ENCODE measurements at regions not wholly inside any gene's neighbourhood (a gene's known extent, or its start where the extent isn't known, plus 50 kb on each side); places are given as distances from the start of the nearest gene placed in this dataset.

- Histone ChIP-seq H3K36me3 (no peaks in the 10 kb centered on the region), H3K79me2 (ENCODE audit: low read depth) (no peaks in the 10 kb centered on the region), H3K27me3 (no peaks in the 10 kb centered on the region), H2AFZ (replicated peaks) (no peak overlapping the region), H3K9ac (no peak overlapping the region), H4K20me1 (ENCODE audit: low read depth) (no peaks in the 10 kb centered on the region), H3K4me1 (no peaks in the 10 kb centered on the region), H3K27ac (no peak overlapping the region), H3K4me3 (no peak overlapping the region), H3K9me3 (ENCODE audit: low read depth) (no peaks in the 10 kb centered on the region), H3F3A (ENCODE audit: low read depth) (no peaks in the 10 kb centered on the region), H3K4me2 (no peak overlapping the region)
- Mint-ChIP-seq H3K4me3 (no peak overlapping the region), H3K27ac (no peak overlapping the region), H3K36me3 (no peaks in the 10 kb centered on the region), H3K9me3 (no peaks in the 10 kb centered on the region), H3K4me1 (no peaks in the 10 kb centered on the region), H3K27me3 (ENCODE audit: insufficient read depth, low read depth) (peaks cover 3% of the 10 kb centered on the region)
- DNase-seq (ENCODE audit: low spot score): no peak
- TF ChIP-seq EZH2 (IDR thresholded peaks at IDR 0.05) (no peak), EZH2phosphoT487 (IDR thresholded peaks at IDR 0.05) (no peak)
- TF ChIP-seq, protein P1, sequence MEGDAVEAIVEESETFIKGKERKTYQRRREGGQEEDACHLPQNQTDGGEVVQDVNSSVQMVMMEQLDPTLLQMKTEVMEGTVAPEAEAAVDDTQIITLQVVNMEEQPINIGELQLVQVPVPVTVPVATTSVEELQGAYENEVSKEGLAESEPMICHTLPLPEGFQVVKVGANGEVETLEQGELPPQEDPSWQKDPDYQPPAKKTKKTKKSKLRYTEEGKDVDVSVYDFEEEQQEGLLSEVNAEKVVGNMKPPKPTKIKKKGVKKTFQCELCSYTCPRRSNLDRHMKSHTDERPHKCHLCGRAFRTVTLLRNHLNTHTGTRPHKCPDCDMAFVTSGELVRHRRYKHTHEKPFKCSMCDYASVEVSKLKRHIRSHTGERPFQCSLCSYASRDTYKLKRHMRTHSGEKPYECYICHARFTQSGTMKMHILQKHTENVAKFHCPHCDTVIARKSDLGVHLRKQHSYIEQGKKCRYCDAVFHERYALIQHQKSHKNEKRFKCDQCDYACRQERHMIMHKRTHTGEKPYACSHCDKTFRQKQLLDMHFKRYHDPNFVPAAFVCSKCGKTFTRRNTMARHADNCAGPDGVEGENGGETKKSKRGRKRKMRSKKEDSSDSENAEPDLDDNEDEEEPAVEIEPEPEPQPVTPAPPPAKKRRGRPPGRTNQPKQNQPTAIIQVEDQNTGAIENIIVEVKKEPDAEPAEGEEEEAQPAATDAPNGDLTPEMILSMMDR (IDR thresholded peaks at IDR 0.05): no peak
Measured at GRCh38 chr7:18347170-18347569, 148.4 kb upstream of the HDAC9 start.

GRCh38 chr7:18350678-18351077 lies 144.9 kb upstream of the HDAC9 start:
- Mint-ChIP-seq H3K27ac (no peak overlapping the region), H3K4me1 (peaks cover 20% of the 10 kb centered on the region), H3K4me3 (no peak overlapping the region), H3K9me3 (no peaks in the 10 kb centered on the region), H3K27me3 (ENCODE audit: insufficient read depth, low read depth) (peaks cover under 1% of the 10 kb centered on the region), H3K36me3 (no peaks in the 10 kb centered on the region)
- TF ChIP-seq, protein P1 (IDR thresholded peaks at IDR 0.05): no peak
- no peak for TF ChIP-seq EZH2phosphoT487 (IDR thresholded peaks at IDR 0.05)
- TF ChIP-seq EZH2 (IDR thresholded peaks at IDR 0.05): no peak
- H4K20me1 ChIP-seq (ENCODE audit: low read depth): no peaks in the 10 kb centered on the region
- no peak overlapping the region for H3K4me2 ChIP-seq
- peak; percentile 20 for DNase-seq (ENCODE audit: low spot score)
- H3K79me2 ChIP-seq (ENCODE audit: low read depth): no peaks in the 10 kb centered on the region
- H2AFZ ChIP-seq (replicated peaks): no peak overlapping the region
- no peaks in the 10 kb centered on the region for H3K36me3 ChIP-seq
- H3K9ac ChIP-seq: no peak overlapping the region
- H3K4me3 ChIP-seq: no peak overlapping the region
- no peaks in the 10 kb centered on the region for H3F3A ChIP-seq (ENCODE audit: low read depth)
- no peak overlapping the region for H3K27ac ChIP-seq
- H3K27me3 ChIP-seq: no peaks in the 10 kb centered on the region
- H3K9me3 ChIP-seq (ENCODE audit: low read depth): no peaks in the 10 kb centered on the region
- H3K4me1 ChIP-seq: no peaks in the 10 kb centered on the region

DNA sequence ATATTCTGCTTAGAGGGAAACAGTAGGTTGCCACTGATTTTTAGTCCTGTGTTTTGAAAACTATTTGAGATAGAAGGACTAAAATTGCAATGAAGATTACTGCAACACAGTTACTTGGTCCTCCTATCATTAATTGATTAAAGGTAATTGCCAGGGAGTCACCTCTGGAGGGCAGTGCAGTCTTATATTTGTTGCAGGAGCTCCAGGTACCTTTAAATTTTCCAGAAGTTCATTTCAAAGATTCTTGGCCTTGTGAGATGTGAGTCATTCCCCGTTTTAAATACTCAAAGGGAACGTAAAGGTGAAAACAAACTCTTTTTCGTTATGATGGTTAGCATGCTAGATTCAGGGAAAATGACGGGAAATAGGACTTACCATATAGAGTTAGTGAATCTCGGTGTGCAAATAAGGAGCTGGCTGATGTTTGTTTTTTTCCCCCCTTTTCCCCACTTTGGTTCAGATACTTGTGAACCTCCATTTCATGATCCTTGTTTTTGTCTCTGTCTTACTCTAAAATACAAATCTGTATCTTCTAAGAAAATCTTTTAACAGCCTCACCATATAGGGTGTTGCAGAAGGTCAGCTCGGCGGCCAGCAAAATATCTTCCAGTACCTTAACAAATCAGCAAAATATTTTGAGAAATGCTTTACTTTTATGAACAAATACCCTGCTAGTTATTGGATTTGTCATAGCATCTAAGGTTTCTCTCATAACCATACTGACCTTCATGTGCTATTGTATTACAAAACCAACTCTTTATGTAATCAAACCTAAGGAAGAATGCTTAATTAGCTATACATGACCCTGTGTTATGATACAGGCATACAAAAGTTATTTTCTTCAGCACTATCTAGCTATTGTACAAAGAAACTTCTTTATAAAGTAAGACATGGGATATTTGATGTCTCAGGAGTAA lies 143.0 kb upstream of the HDAC9 start:
- Histone ChIP-seq H3K4me3 (no peak overlapping the region), H2AFZ (replicated peaks) (no peak overlapping the region), H3K4me2 (no peak overlapping the region), H3K27ac (no peak overlapping the region), H3K9ac (no peak overlapping the region), H3F3A (ENCODE audit: low read depth) (no peaks in the 10 kb centered on the region), H3K79me2 (ENCODE audit: low read depth) (no peaks in the 10 kb centered on the region), H3K27me3 (no peaks in the 10 kb centered on the region), H3K36me3 (no peaks in the 10 kb centered on the region), H3K9me3 (ENCODE audit: low read depth) (no peaks in the 10 kb centered on the region), H3K4me1 (no peaks in the 10 kb centered on the region), H4K20me1 (ENCODE audit: low read depth) (no peaks in the 10 kb centered on the region)
- TF ChIP-seq, protein P1 (IDR thresholded peaks at IDR 0.05): peak; percentile 86
- no peak for TF ChIP-seq EZH2 (IDR thresholded peaks at IDR 0.05)
- H3K27me3 Mint-ChIP-seq (ENCODE audit: insufficient read depth, low read depth): peaks cover 2% of the 10 kb centered on the region
- H3K4me1 Mint-ChIP-seq: peaks cover 23% of the 10 kb centered on the region
- H3K9me3 Mint-ChIP-seq: no peaks in the 10 kb centered on the region
- no peak overlapping the region for H3K27ac Mint-ChIP-seq
- H3K4me3 Mint-ChIP-seq: no peak overlapping the region
- H3K36me3 Mint-ChIP-seq: no peaks in the 10 kb centered on the region
- DNase-seq (ENCODE audit: low spot score): peak; percentile 65

All from neural progenitor cell (in vitro differentiated cells).